ENCODE measurements at regions not wholly inside any gene's neighbourhood (a gene's known extent, or its start where the extent isn't known, plus 50 kb on each side); places are given as distances from the start of the nearest gene placed in this dataset.

GRCh38 chr18:56391931-56392590 lies 246.3 kb downstream of the TXNL1 start:
- H3K27ac Mint-ChIP-seq, result no peak overlapping the region

More at GRCh38 chr18:56391931-56392590, 246.3 kb downstream of the TXNL1 start:
- Histone ChIP-seq H2BK5ac (ENCODE audit: insufficient read length, low read length) (no peak overlapping the region), H3T11ph (ENCODE audit: low read length) (no peak overlapping the region), H3K79me1 (ENCODE audit: insufficient read depth, low read depth, low read length, poor library complexity, severe bottlenecking) (no peaks in the 10 kb centered on the region), H4K8ac (replicated peaks; ENCODE audit: insufficient read length, low read depth, low read length) (no peak overlapping the region), H2BK12ac (ENCODE audit: insufficient read length, low read depth, low read length) (no peak overlapping the region), H4K5ac (ENCODE audit: insufficient read length, low read depth, low read length) (no peak overlapping the region), H3K27ac (ENCODE audit: insufficient read length, low read depth, low read length) (no peak overlapping the region), H3K14ac (ENCODE audit: insufficient read depth, low read length) (no peak overlapping the region), H3K9me3 (ENCODE audit: control insufficient read depth, low read depth, low read length) (no peaks in the 10 kb centered on the region), H3K79me2 (ENCODE audit: insufficient read depth, low read length) (no peaks in the 10 kb centered on the region), H2BK20ac (ENCODE audit: low read depth, low read length, poor library complexity, severe bottlenecking) (no peak overlapping the region), H3K27me3 (ENCODE audit: insufficient read depth, low read length) (no peaks in the 10 kb centered on the region), H3K18ac (ENCODE audit: insufficient read length, low read depth, low read length) (no peak overlapping the region), H3K23ac (ENCODE audit: insufficient read length, low read depth, low read length) (no peak overlapping the region), H3K23me2 (ENCODE audit: insufficient read length, low read depth, low read length, poor library complexity, severe bottlenecking) (no peaks in the 10 kb centered on the region), H2BK120ac (ENCODE audit: low read depth, low read length, poor library complexity, severe bottlenecking) (no peak overlapping the region), H4K20me1 (ENCODE audit: control insufficient read depth, insufficient read depth, insufficient read length) (no peaks in the 10 kb centered on the region), H3K4me1 (ENCODE audit: insufficient read depth, low read length) (no peaks in the 10 kb centered on the region), H2AFZ (ENCODE audit: low read length) (no peak overlapping the region), H2AK5ac (ENCODE audit: insufficient read length, low read length) (no peak overlapping the region), H3K56ac (ENCODE audit: insufficient read length, low read depth, low read length) (no peak overlapping the region), H3K9ac (ENCODE audit: extremely low read depth, insufficient read length, low read length) (no peak overlapping the region), H2BK15ac (ENCODE audit: low read depth, low read length) (no peak overlapping the region), H3K4me2 (ENCODE audit: insufficient read depth, insufficient read length, low read length) (no peak overlapping the region), H4K91ac (ENCODE audit: insufficient read length, low read depth, low read length) (no peak overlapping the region), H3K4ac (ENCODE audit: low read depth, low read length) (no peak overlapping the region)
- peaks cover 0 to 11% of the 10 kb centered on the region in 2 experiments; a peak in 2 of 4 replicates for H3K4me1 Mint-ChIP-seq
- no CpG with 5 or more reads among the region's 3 CpGs for WGBS (ENCODE audit: extremely low coverage, insufficient read length, low lambda C conversion rate)
- H3K9me3 Mint-ChIP-seq, result no peaks in the 10 kb centered on the region
- H3K4me3 Mint-ChIP-seq, result no peak overlapping the region
- H3K27me3 Mint-ChIP-seq (ENCODE audit: low read depth), result no peaks in the 10 kb centered on the region; the same call in 1 of the 2 replicates
- DNase-seq, result no peak
- no peaks in the 10 kb centered on the region for H3K36me3 Mint-ChIP-seq (ENCODE audit: insufficient read depth in 1 of 3, low read depth in 3 of 3)
- TF ChIP-seq CTCF (conservative IDR thresholded peaks at IDR 0.05), result no peak
